GM12891 (cell line): ENCODE measurements at regions not wholly inside any gene's neighbourhood (a gene's known extent, or its start where the extent isn't known, plus 50 kb on each side); places are given as distances from the start of the nearest gene placed in this dataset.

Experiments
- POLR2A ChIP-seq: IDR thresholded peaks from 2 replicates; pipeline ENCODE4 v1.6.1; 2011; ENCODE audit warnings: low read depth, low read length, control low read depth
- POLR2AphosphoS5 ChIP-seq: IDR thresholded peaks from 2 replicates; pipeline ENCODE4 v1.6.1; 2011; ENCODE audit warnings: low read depth, low read length, control low read depth
- POU2F2 ChIP-seq: IDR thresholded peaks from 2 replicates; pipeline ENCODE4 v1.6.1; 2011; ENCODE audit warnings: low read depth, mild to moderate bottlenecking, control low read depth, low read length, moderate library complexity
- TAF1 ChIP-seq: IDR thresholded peaks from 2 replicates; pipeline ENCODE4 v1.6.1; 2011; ENCODE audit warnings: low read depth, low read length, control low read depth

GRCh38 chr13:40315416-40316064 is 350.9 kb downstream of the FOXO1 start:
- TF ChIP-seq POLR2A (no peak), POLR2AphosphoS5 (no peak), POU2F2 (no peak), TAF1 (no peak)
